ENCODE measurements at regions not wholly inside any gene's neighbourhood (a gene's known extent, or its start where the extent isn't known, plus 50 kb on each side); places are given as distances from the start of the nearest gene placed in this dataset.

- Histone ChIP-seq H3K36me3 (ENCODE audit: control insufficient read depth, insufficient read depth, low read length) (no peaks in the 10 kb centered on the region), H3K27me3 (ENCODE audit: control insufficient read depth, insufficient read depth, low read length) (no peaks in the 10 kb centered on the region), H3K4me3 (ENCODE audit: low read depth, low read length) (no peak overlapping the region)
- POLR2A ChIA-PET = no interaction called here
- CTCF ChIA-PET = no interaction called here
- no peak for DNase-seq (ENCODE audit: low read depth)
- no peak for TF ChIP-seq CTCF (IDR thresholded peaks at IDR 0.05; ENCODE audit: insufficient read depth, low read depth, low read length)
These were observed 248.4 kb downstream of the CYLC2 start for GRCh38 chr9:103243553-103243952.

GRCh38 chr9:103245369-103245768, 250.2 kb downstream of the CYLC2 start:
- Histone ChIP-seq H3K4me3 (ENCODE audit: low read depth, low read length) (no peak overlapping the region), H3K27me3 (ENCODE audit: control insufficient read depth, insufficient read depth, low read length) (no peaks in the 10 kb centered on the region), H3K36me3 (ENCODE audit: control insufficient read depth, insufficient read depth, low read length) (no peaks in the 10 kb centered on the region)
- DNase-seq (ENCODE audit: low read depth) = no peak
- no peak for TF ChIP-seq CTCF (IDR thresholded peaks at IDR 0.05; ENCODE audit: insufficient read depth, low read depth, low read length)
- POLR2A ChIA-PET = no interaction called here
- CTCF ChIA-PET = no interaction called here

DNA sequence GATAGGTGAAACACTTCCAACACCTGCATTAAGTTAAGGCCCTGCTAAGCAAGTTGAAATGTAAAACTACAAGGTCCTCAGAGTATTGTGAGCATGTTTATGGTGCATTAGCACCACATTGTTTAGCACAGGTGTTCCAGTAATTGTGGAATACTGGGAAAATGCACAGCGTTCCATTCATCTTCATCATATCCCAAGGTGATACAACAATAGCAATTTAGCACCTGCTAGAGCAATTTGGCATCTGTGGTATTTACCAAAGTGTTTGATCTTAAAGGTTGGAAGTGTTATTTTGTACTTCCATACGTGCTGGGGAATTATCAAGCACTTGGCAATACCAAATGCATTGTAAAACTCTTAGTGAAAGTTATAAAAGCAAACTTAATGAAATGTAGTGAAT, 266.8 kb downstream of the CYLC2 start:
- ChIA-PET POLR2A (no interaction called here), CTCF (no interaction called here)
- Histone ChIP-seq H3K36me3 (ENCODE audit: control insufficient read depth, insufficient read depth, low read length) (no peaks in the 10 kb centered on the region), H3K27me3 (ENCODE audit: control insufficient read depth, insufficient read depth, low read length) (no peaks in the 10 kb centered on the region), H3K4me3 (ENCODE audit: low read depth, low read length) (no peak overlapping the region)
- no peak for TF ChIP-seq CTCF (IDR thresholded peaks at IDR 0.05; ENCODE audit: insufficient read depth, low read depth, low read length)
- DNase-seq (ENCODE audit: low read depth) = no peak

GRCh38 chr9:103266064-103266463, 270.9 kb downstream of the CYLC2 start:
- CTCF ChIA-PET = no interaction called here
- Histone ChIP-seq H3K36me3 (ENCODE audit: control insufficient read depth, insufficient read depth, low read length) (no peaks in the 10 kb centered on the region), H3K27me3 (ENCODE audit: control insufficient read depth, insufficient read depth, low read length) (no peaks in the 10 kb centered on the region), H3K4me3 (ENCODE audit: low read depth, low read length) (no peak overlapping the region)
- TF ChIP-seq CTCF (IDR thresholded peaks at IDR 0.05; ENCODE audit: insufficient read depth, low read depth, low read length) = no peak
- DNase-seq (ENCODE audit: low read depth) = no peak
- POLR2A ChIA-PET = no interaction called here

- no peak for DNase-seq (ENCODE audit: low read depth)
- POLR2A ChIA-PET = no interaction called here
These were observed 282.1 kb downstream of the CYLC2 start for GRCh38 chr9:103277240-103277639.

More at GRCh38 chr9:103277240-103277639, 282.1 kb downstream of the CYLC2 start:
- Histone ChIP-seq H3K27me3 (ENCODE audit: control insufficient read depth, insufficient read depth, low read length) (no peaks in the 10 kb centered on the region), H3K36me3 (ENCODE audit: control insufficient read depth, insufficient read depth, low read length) (no peaks in the 10 kb centered on the region), H3K4me3 (ENCODE audit: low read depth, low read length) (no peak overlapping the region)
- no peak for TF ChIP-seq CTCF (IDR thresholded peaks at IDR 0.05; ENCODE audit: insufficient read depth, low read depth, low read length)
- CTCF ChIA-PET = no interaction called here
